HG02943 (cell line): ENCODE measurements at regions not wholly inside any gene's neighbourhood (a gene's known extent, or its start where the extent isn't known, plus 50 kb on each side); places are given as distances from the start of the nearest gene placed in this dataset.

ENCODE experiments used
- ATAC-seq: cut with Tn5 transposase; IDR thresholded peaks from one replicate; pipeline ENCODE4 v1.9.1; 2021; ENCODE audit warnings: mild to moderate bottlenecking, low read depth, moderate library complexity; ENCODE audit not compliant: unreplicated experiment

DNA sequence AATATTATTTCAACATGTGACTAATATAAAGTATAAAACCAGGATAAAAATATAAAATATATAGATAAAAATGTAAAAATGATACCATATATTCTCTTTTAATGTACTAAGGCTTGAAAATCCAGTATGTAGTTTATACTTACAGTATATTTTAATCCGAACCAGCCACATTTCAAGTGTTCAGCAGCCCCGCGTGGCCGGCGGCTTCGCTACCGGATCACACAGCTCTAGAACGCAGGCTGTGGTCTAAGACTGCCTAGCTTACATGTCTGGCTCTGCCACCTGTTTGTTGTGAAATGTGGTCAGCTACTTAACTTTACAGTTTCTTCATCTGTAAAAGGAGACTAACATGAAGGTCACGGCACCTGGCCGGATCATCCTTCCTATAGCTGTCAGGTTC, 189.7 kb upstream of the TBX3 start:
- ATAC-seq, result no peak

DNA sequence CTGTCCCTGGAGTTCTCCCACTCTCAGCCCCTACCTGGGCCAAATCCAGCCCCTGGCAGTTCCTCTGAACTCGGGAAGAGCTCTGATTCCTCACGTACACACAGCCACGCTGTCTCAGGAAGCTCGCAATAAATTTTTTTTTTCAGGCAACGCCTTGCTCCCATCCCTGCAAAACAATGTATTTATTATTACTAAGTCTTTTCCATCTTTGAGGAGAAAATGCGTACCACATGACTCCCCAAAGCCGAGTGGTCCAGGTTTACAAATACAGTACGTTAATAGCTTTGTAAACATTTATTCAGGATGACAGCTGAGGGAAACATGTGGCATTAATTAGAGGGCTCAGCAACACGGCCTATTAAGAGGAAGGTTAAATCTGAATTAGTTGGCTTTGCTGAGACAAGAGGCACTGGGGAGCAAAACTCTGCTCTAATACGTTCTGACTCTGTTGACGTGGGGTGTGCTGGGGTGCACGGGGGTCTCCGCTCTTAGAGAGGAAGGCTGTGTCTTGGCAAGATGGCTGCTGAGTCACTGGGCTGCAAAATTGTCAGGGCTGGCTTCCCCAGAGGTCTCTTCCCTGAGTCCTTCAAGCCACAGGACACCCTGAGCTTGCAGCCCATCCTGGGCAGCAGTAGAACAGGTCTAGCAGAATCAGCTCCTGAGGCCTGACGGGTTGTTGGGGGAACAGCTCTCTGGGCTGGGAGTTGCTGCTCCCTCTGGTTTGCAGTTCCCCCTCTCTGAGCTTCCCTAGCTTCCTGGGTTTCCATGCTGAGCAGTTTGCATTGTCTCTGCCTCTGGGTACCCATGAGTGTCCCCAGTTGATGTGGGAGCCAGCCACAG, 185.2 kb upstream of the TBX3 start:
- no peak for ATAC-seq

DNA sequence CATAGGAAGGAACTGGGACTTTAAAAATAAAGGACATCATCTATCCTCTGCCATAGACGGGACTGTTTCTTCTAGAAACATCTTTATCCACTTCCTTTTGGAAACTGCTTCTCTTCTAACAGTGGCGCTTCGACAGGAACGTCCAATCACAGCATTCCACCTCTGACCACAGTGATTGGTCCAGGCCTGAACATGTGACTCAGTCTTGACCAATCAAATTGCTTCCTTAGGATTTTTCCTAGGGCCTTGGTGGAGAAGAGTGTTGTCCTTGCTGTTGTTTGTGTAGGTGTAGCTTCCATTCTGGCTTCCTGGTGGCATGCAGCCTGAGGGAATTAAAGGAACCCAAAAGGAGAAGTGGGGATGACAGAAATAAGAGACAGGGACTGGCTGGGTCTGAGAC, 182.4 kb upstream of the TBX3 start:
- no peak for ATAC-seq

GRCh38 chr12:114864837-114865551, 181.0 kb upstream of the TBX3 start:
- ATAC-seq, result no peak

DNA sequence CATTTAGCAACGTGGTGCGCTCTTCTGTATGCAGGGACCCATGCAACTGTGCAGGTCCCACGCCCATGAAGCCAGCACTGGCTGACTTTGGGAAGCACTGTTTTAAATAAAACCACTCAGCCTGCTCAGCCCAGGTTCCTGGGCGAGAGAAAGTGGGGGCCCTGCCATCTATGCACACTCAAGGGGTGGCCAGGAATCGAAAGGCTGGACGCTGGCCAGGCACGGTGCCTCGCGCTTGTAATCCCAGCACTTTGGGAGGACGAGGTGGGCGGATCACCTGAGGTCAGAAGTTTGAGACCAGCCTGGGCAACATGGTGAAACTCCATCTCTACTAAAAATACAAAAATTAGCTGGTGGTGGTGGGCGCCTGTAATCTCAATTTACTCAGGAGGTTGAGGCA, 179.9 kb upstream of the TBX3 start:
- ATAC-seq, result no peak

GRCh38 chr12:114860969-114861368, 177.0 kb upstream of the TBX3 start:
- no peak for ATAC-seq

DNA sequence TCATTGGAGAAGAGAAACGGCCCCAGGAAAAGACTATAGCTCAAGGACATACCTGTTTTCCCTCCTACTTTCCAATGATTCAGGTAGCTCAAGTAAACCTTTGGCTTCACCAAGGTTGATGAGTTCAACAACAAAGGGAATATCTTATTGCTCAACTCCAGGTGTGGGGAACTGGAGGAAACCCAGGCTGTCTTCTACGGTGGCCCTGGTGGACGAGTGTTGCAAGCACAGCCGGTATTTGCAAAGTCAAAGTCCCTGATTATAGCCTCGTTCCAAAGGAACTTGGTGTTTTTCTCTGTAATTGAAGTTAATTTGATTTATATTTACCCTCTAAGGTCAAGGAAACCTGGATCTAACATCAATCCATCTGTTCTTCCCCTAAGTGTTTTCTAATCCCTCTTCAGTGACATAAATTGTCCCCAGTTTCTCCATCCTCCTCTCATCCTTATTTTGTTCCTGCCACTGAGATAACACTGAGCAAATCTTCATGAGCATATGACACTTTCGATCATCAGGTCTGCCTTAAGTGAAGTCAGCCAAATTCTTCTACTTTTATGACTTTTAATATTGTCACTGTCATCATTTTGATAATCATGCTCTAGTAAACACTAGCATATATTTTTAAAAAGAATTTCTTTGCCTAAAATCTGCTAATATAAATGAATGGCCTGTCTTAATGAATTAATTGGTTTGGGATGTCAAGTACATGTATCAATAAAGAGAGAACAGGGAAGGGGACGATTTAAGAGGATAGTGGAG, 174.6 kb upstream of the TBX3 start:
- ATAC-seq, result no peak

GRCh38 chr12:114855678-114856077, 171.7 kb upstream of the TBX3 start:
- ATAC-seq, result no peak

- ATAC-seq, result no peak
Observed at GRCh38 chr12:114852976-114853529, 169.1 kb upstream of the TBX3 start.

DNA sequence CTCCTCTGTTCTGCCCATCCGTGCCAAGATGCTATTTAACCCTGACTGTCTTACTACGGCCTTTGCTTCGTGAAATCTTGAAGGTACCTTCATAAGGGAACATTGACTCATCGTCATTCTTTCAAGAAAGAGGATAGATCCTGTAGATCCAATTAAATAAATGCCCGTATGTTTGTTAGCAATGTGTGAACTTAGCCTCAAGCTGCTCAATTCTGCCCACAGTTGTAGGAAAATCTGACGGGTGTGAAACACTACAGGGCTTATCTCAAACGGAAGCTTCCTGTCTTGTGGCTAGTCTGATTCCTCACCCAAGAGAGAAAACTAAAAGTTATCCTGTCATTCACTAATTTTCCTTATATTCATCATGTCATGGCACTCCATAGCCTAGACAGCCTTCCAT, 168.0 kb upstream of the TBX3 start:
- no peak for ATAC-seq

- ATAC-seq, result no peak
Observed at GRCh38 chr12:114850661-114851275, 166.8 kb upstream of the TBX3 start.

DNA sequence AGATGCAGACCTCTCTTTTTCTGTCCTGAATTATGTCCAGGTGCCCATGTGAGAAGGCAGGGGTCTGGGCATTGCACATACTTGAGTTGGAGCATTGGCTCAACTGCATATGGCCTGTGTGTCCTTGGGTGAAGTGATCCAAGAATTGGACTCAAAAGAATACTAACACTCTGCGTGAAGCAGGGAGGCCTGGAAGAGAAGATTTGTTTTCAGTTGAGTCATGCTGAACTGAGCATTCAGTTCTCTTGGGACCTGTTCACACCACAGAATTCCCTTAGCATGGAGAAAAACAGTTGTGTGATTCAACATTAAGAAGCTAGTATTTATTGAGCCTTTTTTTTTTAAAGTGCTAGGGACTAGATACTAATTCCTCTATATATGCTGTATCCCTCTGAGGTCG, 164.7 kb upstream of the TBX3 start:
- ATAC-seq, result no peak

- ATAC-seq, result no peak
Observed at GRCh38 chr12:114847441-114848035, 163.6 kb upstream of the TBX3 start.

GRCh38 chr12:114846771-114847170, 162.8 kb upstream of the TBX3 start:
- ATAC-seq, result no peak

- no peak for ATAC-seq
Observed at GRCh38 chr12:114841557-114842251, 157.7 kb upstream of the TBX3 start.

- ATAC-seq, result no peak
Observed at GRCh38 chr12:114838480-114838879, 154.5 kb upstream of the TBX3 start.

GRCh38 chr12:114836609-114837008, 152.6 kb upstream of the TBX3 start:
- no peak for ATAC-seq

DNA sequence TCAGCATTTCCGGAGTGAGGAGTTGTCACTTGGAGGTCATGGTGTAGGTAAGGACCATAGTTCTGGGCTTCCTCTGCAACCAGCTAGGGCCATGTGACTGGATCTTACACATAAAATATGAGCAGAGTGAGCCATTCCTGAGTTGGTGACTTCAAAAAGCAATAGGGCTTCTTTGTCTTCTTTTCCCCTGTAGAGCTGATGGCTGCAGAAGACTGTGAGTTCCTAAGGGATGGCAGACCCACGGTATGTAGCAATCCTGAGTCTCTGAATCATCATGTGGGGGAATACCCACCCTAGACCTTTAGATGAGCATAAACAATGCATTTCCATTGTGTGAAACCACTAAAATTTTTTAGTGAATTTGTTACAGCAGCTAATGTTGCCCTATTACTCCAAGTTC, 151.1 kb upstream of the TBX3 start:
- no peak for ATAC-seq

- ATAC-seq, result no peak
Observed at GRCh38 chr12:114834621-114835020, 150.6 kb upstream of the TBX3 start.

DNA sequence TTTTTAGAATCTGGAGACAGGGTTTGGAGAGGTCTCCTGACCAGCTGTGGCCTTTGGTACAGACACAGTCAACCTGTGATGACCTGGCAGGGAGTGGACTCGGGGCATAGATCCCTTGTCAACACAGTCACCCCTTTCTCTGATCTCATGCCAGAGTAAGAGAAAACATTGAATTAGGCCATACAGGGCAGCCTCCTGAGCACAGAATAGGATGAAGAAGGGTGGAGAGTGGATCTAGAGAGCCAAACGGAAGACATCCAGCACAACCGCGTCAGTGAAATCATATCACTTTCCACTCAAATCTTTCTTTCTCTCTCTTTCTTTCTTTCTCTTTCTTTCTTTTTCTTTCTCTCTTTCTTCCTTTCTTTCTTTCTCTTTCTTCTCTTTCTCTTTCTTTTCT, 145.9 kb upstream of the TBX3 start:
- no peak for ATAC-seq
